GM12872 (cell line): ENCODE measurements at regions not wholly inside any gene's neighbourhood (a gene's known extent, or its start where the extent isn't known, plus 50 kb on each side); places are given as distances from the start of the nearest gene placed in this dataset.

Experiments
- CTCF ChIP-seq: IDR thresholded peaks from 3 replicates; pipeline ENCODE4 v1.5.1; 2011; ENCODE audit warnings: low read depth, mild to moderate bottlenecking, low read length, moderate library complexity; ENCODE audit not compliant: insufficient read depth

DNA sequence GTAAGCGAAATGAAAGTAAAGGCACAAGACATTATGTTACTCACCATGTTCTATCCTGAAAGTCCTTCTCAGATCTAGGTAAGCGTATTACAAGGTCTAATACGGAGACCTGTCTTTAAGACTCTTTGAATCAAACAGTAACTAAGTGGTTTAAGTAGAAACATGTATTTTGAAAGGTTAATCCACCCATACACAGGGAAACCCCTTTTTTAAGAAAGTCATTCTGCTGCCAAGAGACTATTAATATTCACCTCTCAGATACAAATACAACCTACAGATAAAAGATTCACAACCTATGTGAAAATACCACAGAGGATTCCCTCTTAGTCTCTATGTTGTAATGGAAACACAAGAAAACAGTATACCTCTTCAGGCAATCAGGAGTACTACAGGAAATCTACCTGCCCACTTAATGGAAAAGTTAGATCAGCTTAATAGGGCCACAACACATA is 63.2 kb upstream of the TNIP3 start:
- peak; percentile 39; the same call in 2 of the 3 replicates for TF ChIP-seq CTCF

DNA sequence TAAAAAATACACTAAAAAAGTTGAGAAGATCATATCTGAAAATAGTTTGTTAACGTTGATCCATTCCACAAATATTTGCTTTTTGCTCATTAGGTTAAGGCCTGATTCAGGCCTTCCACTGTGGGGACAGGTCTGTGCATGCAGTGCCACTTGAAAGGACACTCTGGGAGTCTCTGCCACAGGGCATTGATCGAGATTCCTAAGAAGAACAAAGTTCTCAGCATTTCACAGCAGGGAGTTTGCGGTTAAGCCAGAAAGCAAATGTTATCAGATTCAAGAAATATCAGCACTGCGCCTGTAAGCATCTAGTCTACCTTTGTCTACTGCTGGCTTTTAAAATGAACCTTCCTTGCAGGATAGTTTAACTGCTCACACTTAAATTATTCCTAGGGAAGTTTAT is 62.2 kb upstream of the TNIP3 start:
- no peak for TF ChIP-seq CTCF

DNA sequence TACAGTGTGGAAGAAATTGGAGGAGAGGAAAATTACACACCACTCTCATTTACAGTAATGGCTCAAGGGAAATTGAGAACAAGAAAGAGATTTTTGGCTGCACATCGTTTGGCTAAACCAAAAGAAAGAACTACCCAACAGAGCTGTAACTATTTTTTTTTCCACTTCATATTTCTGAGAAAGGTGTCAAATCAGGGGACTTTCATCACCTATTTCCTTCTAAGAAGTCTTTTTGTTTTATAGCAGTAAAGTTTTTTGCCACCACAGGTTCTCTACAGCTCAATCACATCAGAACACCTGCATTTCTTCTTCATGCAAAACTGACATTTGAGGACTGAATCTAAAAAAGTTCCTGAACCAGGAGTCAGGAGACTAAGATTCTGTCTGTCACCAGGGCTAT is 57.5 kb upstream of the TNIP3 start:
- no peak for TF ChIP-seq CTCF

DNA sequence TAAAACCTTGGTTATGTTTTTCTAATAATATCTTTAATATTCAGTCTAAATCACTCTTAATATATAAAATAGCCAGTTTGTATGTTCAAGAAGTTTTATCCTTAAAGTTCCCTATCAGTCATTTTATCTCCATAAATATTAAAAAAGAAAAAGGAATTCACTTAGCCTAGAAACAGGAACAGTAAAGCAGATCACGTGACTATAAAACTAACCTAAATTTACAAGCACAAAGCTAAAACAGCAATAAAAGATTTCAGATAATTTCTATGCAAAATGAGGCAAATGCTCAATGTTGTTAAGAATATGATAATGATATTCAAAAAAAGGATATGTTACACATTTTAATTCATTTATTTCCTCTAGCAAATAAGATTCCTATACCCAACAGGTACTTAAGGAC is 57.1 kb upstream of the TNIP3 start:
- no peak for TF ChIP-seq CTCF

DNA sequence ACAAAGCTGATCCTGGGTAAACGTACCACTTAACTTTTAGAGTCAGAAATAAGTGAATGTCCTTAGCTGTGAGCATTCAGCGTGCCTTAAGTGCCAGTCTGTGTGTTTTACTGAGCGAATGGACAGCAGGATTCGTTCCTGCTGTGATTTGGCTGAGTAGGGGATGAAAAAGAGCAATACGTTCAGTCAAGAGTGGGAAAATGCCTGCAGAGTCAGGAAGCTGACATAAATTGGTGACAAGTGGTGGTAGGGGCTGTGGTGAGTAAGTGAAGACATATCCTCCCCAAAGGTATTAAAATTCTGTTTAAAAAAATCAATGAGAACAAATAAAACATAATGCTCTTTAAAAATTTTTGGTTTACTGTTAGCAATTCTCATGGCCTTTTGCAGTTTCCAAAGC is 56.6 kb upstream of the TNIP3 start:
- TF ChIP-seq CTCF = no peak

DNA sequence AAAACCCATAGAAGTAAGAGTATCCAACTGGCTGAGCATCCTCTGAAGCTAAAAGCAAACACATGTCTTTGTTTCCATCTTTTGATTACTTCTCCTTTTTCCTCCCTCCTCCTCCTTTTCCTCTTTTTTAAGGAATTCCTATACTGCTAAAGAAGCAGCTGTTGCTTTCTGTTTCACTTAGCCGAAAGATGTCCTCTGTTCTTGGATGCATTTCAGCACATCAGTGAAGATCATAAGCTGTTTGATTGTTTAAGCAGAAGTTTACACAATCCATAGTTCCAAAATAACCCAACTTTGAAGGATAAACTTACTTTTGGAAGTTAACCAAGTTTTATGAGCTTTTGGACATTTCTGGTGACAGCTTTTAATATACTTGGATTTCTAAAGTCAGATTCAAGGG is 55.1 kb upstream of the TNIP3 start:
- TF ChIP-seq CTCF = no peak

DNA sequence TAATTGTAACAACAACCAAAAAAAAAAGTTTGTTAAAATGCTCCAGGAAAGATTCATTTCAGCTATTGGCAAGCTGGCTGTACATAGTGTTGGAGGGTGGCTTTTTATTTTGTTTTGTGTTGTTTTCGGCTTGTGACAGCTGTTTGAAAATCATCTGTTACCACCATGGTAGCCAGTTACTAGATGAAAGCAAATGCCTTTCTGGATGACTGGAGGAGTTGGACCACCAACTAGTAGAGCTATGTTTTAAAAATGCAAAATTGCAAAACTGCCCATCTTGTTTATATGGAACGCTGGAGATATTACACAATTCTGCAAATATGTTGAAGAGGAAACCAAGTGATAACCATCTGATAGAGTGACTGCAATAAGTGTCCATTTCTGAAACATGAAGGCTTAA is 53.2 kb upstream of the TNIP3 start:
- no peak for TF ChIP-seq CTCF

DNA sequence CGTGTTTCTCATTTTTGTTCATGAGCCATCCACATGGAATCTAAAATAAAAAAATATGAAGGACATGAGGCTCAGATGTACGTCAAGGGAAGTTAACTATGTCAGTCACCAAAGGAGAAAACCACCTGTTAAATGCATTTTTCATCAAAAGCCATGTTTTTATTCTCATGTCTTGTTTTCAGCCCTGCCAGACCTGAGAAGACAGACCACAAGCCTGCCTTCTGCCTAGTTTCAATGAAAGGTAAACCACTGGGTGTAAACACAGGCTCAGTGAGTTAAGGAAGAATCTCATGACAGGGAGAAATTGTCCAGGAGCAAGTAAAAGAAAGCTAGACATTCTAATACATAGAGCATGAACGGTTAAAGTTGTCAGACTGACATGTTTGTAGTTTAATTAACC is 52.3 kb upstream of the TNIP3 start:
- TF ChIP-seq CTCF = no peak
